ENCODE measurements at regions not wholly inside any gene's neighbourhood (a gene's known extent, or its start where the extent isn't known, plus 50 kb on each side); places are given as distances from the start of the nearest gene placed in this dataset.

- Histone ChIP-seq H3K27ac (ENCODE audit: low read depth, low read length, poor library complexity, severe bottlenecking) (no peak overlapping the region), H4K20me1 (ENCODE audit: insufficient read depth, low read length) (no peaks in the 10 kb centered on the region), H3K9me2 (ENCODE audit: insufficient read depth, low read length) (no peaks in the 10 kb centered on the region), H3K4me1 (ENCODE audit: insufficient read depth, low read length, poor library complexity, severe bottlenecking) (no peaks in the 10 kb centered on the region), H3K4me2 (ENCODE audit: low read length) (no peak overlapping the region), H3K79me2 (ENCODE audit: insufficient read depth, low read depth, low read length) (no peaks in the 10 kb centered on the region), H3K36me3 (ENCODE audit: insufficient read depth, low read length) (no peaks in the 10 kb centered on the region), H2AFZ (ENCODE audit: low read length) (no peak overlapping the region), H3K9me3 (ENCODE audit: low read length) (no peaks in the 10 kb centered on the region), H3K4me3 (ENCODE audit: low read depth, low read length, poor library complexity, severe bottlenecking) (no peak overlapping the region)
- ChIA-PET POLR2A (no interaction called here), CTCF (ENCODE audit: unreplicated experiment) (interaction anchor here (0.7 kb wide), 1 partner anchor 13 kb away, joined by 4 read pairs; no protein-coding TSS in a partner anchor)
- intact Hi-C loops (cut with micrococcal nuclease; ENCODE audit: unreplicated experiment): no loop called here
- no peak for TF ChIP-seq EZH2phosphoT487 (IDR thresholded peaks at IDR 0.05; ENCODE audit: borderline replicate concordance, low read depth, low read length)
- no peak for TF ChIP-seq CTCF (conservative IDR thresholded peaks at IDR 0.05; ENCODE audit: low read length)
- no TSS peak for BruUV-seq (replicated peaks)
- no peak for DNase-seq (ENCODE audit: low spot score)
Measured at GRCh38 chr1:55781944-55782482, 566.8 kb upstream of the USP24 start.

GRCh38 chr1:55781003-55781402 lies 565.8 kb upstream of the USP24 start:
- POLR2A ChIA-PET: no interaction called here
- no TSS peak for BruUV-seq (replicated peaks)
- no peak for DNase-seq (ENCODE audit: low spot score)
- no peaks in the 10 kb centered on the region for H3K79me2 ChIP-seq (ENCODE audit: insufficient read depth, low read depth, low read length)
- H3K4me2 ChIP-seq (ENCODE audit: low read length): no peak overlapping the region
- no peaks in the 10 kb centered on the region for H3K36me3 ChIP-seq (ENCODE audit: insufficient read depth, low read length)
- no peak overlapping the region for H3K4me3 ChIP-seq (ENCODE audit: low read depth, low read length, poor library complexity, severe bottlenecking)
- H3K9me2 ChIP-seq (ENCODE audit: insufficient read depth, low read length): no peaks in the 10 kb centered on the region
- H3K4me1 ChIP-seq (ENCODE audit: insufficient read depth, low read length, poor library complexity, severe bottlenecking): no peaks in the 10 kb centered on the region
- CTCF ChIA-PET (ENCODE audit: unreplicated experiment): no interaction called here
- no peak for TF ChIP-seq CTCF (conservative IDR thresholded peaks at IDR 0.05; ENCODE audit: low read length)
- TF ChIP-seq EZH2phosphoT487 (IDR thresholded peaks at IDR 0.05; ENCODE audit: borderline replicate concordance, low read depth, low read length): no peak
- H2AFZ ChIP-seq (ENCODE audit: low read length): no peak overlapping the region
- no peaks in the 10 kb centered on the region for H3K9me3 ChIP-seq (ENCODE audit: low read length)
- intact Hi-C loops (cut with micrococcal nuclease; ENCODE audit: unreplicated experiment): no loop called here
- H4K20me1 ChIP-seq (ENCODE audit: insufficient read depth, low read length): no peaks in the 10 kb centered on the region
- no peak overlapping the region for H3K27ac ChIP-seq (ENCODE audit: low read depth, low read length, poor library complexity, severe bottlenecking)

DNA sequence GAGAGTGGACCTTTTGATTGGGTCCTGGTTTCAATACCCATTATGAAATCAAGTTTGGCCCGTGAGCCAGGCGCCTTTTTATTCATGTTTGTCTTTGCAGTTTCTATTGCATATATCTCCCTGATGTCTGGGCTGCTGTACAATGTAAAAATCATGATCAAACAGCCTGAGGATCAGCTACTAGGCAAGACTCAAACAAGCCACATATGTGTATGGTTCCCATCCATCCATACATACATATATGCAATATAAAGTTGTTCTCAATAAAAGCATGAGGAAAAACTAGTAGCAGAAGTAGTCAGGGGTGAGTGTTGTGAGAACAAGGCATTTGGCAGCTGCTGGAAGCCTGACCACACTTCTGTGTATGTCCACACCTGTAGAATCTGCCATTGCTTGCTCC lies 562.4 kb upstream of the USP24 start:
- Histone ChIP-seq H3K36me3 (ENCODE audit: insufficient read depth, low read length) (no peaks in the 10 kb centered on the region), H3K9me2 (ENCODE audit: insufficient read depth, low read length) (no peaks in the 10 kb centered on the region), H2AFZ (ENCODE audit: low read length) (no peak overlapping the region), H3K4me3 (ENCODE audit: low read depth, low read length, poor library complexity, severe bottlenecking) (no peak overlapping the region), H3K4me1 (ENCODE audit: insufficient read depth, low read length, poor library complexity, severe bottlenecking) (no peaks in the 10 kb centered on the region), H3K9me3 (ENCODE audit: low read length) (no peaks in the 10 kb centered on the region), H4K20me1 (ENCODE audit: insufficient read depth, low read length) (no peaks in the 10 kb centered on the region), H3K79me2 (ENCODE audit: insufficient read depth, low read depth, low read length) (no peaks in the 10 kb centered on the region), H3K4me2 (ENCODE audit: low read length) (no peak overlapping the region), H3K27ac (ENCODE audit: low read depth, low read length, poor library complexity, severe bottlenecking) (no peak overlapping the region)
- intact Hi-C loops (cut with micrococcal nuclease; ENCODE audit: unreplicated experiment): no loop called here
- BruUV-seq (replicated peaks): no TSS peak
- POLR2A ChIA-PET: no interaction called here
- TF ChIP-seq EZH2phosphoT487 (IDR thresholded peaks at IDR 0.05; ENCODE audit: borderline replicate concordance, low read depth, low read length) (no peak), CTCF (conservative IDR thresholded peaks at IDR 0.05; ENCODE audit: low read length) (no peak)
- DNase-seq (ENCODE audit: low spot score): no peak
- CTCF ChIA-PET (ENCODE audit: unreplicated experiment): no interaction called here
